Glutamatergic neuron (in vitro differentiated cells): ENCODE measurements at regions not wholly inside any gene's neighbourhood (a gene's known extent, or its start where the extent isn't known, plus 50 kb on each side); places are given as distances from the start of the nearest gene placed in this dataset.

Experiments
- DNase-seq: peaks from one replicate; pipeline ENCODE4 v3.0.0; 2022
- H3K27ac Mint-ChIP-seq: one replicate; pipeline ENCODE4 v1.8.0; 2020; ENCODE audit warnings: mild to moderate bottlenecking, mixed read lengths, inconsistent platforms; ENCODE audit not compliant: unreplicated experiment
- H3K27me3 Mint-ChIP-seq: one replicate; pipeline ENCODE4 v1.8.0; 2020; ENCODE audit warnings: mild to moderate bottlenecking, moderate library complexity, mixed read lengths, inconsistent platforms; ENCODE audit not compliant: unreplicated experiment
- H3K36me3 Mint-ChIP-seq: one replicate; pipeline ENCODE4 v1.8.0; 2020; ENCODE audit warnings: mild to moderate bottlenecking, mixed read lengths, inconsistent platforms; ENCODE audit not compliant: unreplicated experiment
- H3K4me1 Mint-ChIP-seq: one replicate; pipeline ENCODE4 v1.8.0; 2020; ENCODE audit warnings: mild to moderate bottlenecking, low read depth, mixed read lengths, inconsistent platforms; ENCODE audit not compliant: unreplicated experiment
- H3K4me3 Mint-ChIP-seq: one replicate; pipeline ENCODE4 v1.8.0; 2020; ENCODE audit warnings: mild to moderate bottlenecking, mixed read lengths, inconsistent platforms; ENCODE audit not compliant: unreplicated experiment
- H3K9me3 Mint-ChIP-seq: one replicate; pipeline ENCODE4 v1.8.0; 2020; ENCODE audit warnings: mild to moderate bottlenecking, moderate library complexity, mixed read lengths, inconsistent platforms; ENCODE audit not compliant: unreplicated experiment
- TF ChIP-seq, protein P1 (sequence below): fragments of 200-600 bp; sonication (generic); IDR thresholded peaks from one replicate; pipeline ENCODE4 v1.5.0; 2021; ENCODE audit not compliant: partially characterized antibody, unreplicated experiment

DNA sequence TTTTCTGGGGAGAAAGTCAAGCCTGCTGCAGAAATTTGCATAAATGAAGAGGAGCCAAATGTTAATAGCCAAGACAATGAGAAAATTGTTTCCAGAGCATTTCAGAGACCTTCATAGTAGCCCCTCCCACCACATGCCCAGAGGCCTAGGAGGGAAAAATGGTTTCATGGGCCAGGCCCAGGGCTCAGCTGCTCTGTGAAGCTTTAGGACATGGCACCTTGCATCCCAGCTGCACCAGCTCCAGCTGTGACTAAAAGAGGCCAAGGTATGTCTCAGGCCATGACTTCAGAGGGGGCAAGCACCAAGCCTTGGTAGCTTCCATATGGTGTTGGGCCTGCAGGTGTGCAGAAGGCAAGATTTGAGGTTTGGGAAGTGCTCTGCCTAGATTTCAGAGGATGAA, 258.8 kb upstream of the SATB1 start:
- TF ChIP-seq, protein P1, sequence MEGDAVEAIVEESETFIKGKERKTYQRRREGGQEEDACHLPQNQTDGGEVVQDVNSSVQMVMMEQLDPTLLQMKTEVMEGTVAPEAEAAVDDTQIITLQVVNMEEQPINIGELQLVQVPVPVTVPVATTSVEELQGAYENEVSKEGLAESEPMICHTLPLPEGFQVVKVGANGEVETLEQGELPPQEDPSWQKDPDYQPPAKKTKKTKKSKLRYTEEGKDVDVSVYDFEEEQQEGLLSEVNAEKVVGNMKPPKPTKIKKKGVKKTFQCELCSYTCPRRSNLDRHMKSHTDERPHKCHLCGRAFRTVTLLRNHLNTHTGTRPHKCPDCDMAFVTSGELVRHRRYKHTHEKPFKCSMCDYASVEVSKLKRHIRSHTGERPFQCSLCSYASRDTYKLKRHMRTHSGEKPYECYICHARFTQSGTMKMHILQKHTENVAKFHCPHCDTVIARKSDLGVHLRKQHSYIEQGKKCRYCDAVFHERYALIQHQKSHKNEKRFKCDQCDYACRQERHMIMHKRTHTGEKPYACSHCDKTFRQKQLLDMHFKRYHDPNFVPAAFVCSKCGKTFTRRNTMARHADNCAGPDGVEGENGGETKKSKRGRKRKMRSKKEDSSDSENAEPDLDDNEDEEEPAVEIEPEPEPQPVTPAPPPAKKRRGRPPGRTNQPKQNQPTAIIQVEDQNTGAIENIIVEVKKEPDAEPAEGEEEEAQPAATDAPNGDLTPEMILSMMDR: no peak
- DNase-seq: no peak
- Mint-ChIP-seq H3K4me1 (no peaks in the 10 kb centered on the region), H3K4me3 (no peak overlapping the region), H3K27ac (no peak overlapping the region), H3K27me3 (no peaks in the 10 kb centered on the region), H3K36me3 (no peaks in the 10 kb centered on the region), H3K9me3 (no peaks in the 10 kb centered on the region)

DNA sequence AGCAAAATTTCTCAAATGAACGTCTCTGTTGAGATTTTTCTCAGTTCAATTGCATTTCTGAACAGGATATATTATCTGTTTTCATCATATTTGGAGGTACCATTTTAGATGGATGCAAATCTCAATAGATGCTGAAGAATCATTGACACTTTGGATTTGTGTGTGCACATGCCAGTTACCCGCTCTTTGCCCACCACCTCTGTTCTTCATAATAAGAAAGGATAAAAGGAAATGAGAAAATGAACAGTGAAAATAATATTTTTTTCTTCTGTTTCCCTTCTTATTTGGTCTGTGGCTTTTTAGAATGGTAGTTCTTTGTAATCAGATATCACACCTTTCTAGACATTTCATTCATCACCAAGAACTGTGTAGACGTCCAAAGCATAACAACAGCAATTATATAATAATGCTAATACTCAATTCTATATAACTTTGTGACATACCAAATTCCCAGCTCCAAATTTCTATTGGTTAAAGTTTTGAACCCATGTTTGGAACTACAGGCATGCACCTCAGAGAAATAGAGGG, 256.7 kb upstream of the SATB1 start:
- H3K4me1 Mint-ChIP-seq: no peaks in the 10 kb centered on the region
- no peak overlapping the region for H3K27ac Mint-ChIP-seq
- no peaks in the 10 kb centered on the region for H3K9me3 Mint-ChIP-seq
- H3K27me3 Mint-ChIP-seq: no peaks in the 10 kb centered on the region
- no peak for DNase-seq
- TF ChIP-seq, protein P1: no peak
- H3K36me3 Mint-ChIP-seq: no peaks in the 10 kb centered on the region
- H3K4me3 Mint-ChIP-seq: no peak overlapping the region

DNA sequence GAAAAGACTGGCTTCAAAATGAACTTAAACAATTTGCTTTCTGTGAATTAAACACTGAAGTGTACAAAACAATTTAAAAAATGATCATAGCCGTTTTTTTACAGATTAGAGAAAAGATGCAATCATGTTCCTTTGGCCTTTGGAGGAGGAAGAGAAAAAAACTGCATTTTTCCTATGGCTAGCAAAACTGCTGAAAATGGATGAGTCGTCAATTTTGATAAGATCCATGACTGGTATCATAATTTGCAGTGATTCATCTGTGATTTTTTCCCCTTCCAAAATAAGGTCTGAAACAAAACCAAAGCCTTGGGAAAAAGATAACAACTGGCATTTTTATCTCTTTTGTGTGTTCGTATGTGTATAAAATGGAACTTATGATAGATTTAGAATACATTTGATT, 255.6 kb upstream of the SATB1 start:
- no peaks in the 10 kb centered on the region for H3K4me1 Mint-ChIP-seq
- H3K36me3 Mint-ChIP-seq: no peaks in the 10 kb centered on the region

DNA sequence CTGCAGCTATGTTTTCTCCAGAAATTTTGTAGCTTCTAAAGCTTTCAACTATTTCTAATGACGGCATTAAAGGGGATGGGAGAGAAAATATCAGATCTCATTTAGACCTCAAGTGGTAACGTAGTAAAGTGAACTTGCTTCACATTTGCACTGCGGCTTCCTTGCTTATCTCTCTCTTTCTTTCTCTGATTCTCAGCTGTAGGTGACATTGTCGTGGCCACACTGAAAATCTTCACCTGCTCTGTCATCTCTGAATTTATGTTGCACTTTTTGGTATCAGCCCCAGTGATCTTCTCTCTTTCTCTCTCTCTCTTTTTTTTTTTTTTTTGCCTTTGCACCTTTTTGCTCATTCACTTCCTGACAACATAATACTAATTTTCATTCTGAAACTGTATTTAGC, 254.1 kb upstream of the SATB1 start:
- H3K4me1 Mint-ChIP-seq: no peaks in the 10 kb centered on the region
- H3K36me3 Mint-ChIP-seq: no peaks in the 10 kb centered on the region
- H3K27me3 Mint-ChIP-seq: no peaks in the 10 kb centered on the region
- no peak overlapping the region for H3K27ac Mint-ChIP-seq
- no peaks in the 10 kb centered on the region for H3K9me3 Mint-ChIP-seq
- TF ChIP-seq, protein P1: no peak
- H3K4me3 Mint-ChIP-seq: no peak overlapping the region
- DNase-seq: no peak

More for the DNA sequence above, 255.6 kb upstream of the SATB1 start:
- no peak overlapping the region for H3K27ac Mint-ChIP-seq
- H3K9me3 Mint-ChIP-seq: no peaks in the 10 kb centered on the region
- no peaks in the 10 kb centered on the region for H3K27me3 Mint-ChIP-seq
- DNase-seq: no peak
- no peak overlapping the region for H3K4me3 Mint-ChIP-seq
- TF ChIP-seq, protein P1: no peak

DNA sequence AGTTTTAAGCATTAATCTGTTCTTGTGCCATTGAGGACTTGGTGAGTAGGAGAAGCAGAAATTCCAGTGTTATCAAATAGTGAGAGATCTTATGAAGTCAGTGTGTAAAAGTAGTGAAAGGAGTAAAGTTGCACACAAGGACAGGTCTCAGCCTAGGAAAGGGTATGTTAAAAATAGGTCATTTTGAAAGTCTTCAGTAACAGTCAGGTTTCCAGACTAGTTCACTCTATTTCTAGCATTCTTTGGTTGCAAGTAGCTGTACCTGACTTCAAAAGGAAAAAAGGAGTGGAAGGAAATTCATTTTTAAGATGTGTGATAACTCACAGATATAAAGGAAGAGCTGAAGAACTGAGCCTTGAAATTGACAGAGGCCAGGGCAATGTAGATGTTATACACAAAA, 250.1 kb upstream of the SATB1 start:
- Mint-ChIP-seq H3K27me3 (no peaks in the 10 kb centered on the region), H3K27ac (no peak overlapping the region), H3K9me3 (no peaks in the 10 kb centered on the region), H3K36me3 (no peaks in the 10 kb centered on the region), H3K4me1 (no peaks in the 10 kb centered on the region), H3K4me3 (no peak overlapping the region)
- TF ChIP-seq, protein P1: no peak
- DNase-seq: no peak
